ENCODE measurements at regions not wholly inside any gene's neighbourhood (a gene's known extent, or its start where the extent isn't known, plus 50 kb on each side); places are given as distances from the start of the nearest gene placed in this dataset.
A peak's percentile ranks its signal among the peaks of the same experiment; 100 is the strongest.

DNA sequence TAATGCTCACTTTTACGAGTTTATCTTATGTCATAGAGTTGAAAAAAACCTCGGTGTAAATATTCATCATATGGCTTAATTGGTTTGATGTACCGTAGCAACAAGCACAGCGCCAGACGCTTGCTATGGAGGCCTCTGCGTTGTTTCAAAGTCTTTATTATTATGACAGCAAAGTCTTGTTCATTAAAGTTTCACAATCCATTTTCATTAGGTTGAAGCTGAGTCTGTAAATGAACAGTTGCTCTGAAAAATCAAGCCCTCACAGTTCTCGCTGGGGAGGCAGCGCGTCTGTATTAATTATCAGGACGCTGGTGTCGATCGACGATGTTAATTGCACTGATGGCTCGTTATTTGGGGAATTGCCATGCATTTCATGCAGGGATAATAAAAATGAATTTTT is 185.6 kb downstream of the INSC start:
- no peak for DNase-seq
- TF ChIP-seq POLR2A (IDR thresholded peaks at IDR 0.05; ENCODE audit: low read length) (no peak), GATA1 (IDR thresholded peaks at IDR 0.05; ENCODE audit: low read depth, low read length) (no peak)

DNA sequence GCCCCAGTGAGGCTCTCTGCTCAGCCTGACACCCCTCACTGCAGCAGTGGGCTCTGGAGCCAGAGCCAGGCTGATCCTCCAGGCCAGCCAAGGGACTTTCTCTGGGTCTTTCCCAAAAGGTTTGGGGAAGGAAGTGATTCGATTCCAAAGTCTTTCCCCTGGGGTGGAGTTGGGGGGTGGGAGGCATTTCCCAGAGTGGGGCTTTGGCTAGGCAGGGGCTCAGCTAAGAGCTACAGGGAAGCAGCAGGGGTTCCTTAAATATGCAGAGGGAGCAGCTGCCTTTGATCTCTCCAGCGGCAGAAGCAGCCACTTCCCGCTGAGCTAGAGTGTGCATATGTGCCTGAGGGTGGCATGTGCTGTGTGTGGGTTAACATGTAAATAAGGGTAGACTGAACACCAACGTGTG is 192.9 kb downstream of the INSC start:
- TF ChIP-seq POLR2A (IDR thresholded peaks at IDR 0.05; ENCODE audit: low read length) = no peak
- TF ChIP-seq GATA1 (IDR thresholded peaks at IDR 0.05; ENCODE audit: low read depth, low read length) = no peak

DNA sequence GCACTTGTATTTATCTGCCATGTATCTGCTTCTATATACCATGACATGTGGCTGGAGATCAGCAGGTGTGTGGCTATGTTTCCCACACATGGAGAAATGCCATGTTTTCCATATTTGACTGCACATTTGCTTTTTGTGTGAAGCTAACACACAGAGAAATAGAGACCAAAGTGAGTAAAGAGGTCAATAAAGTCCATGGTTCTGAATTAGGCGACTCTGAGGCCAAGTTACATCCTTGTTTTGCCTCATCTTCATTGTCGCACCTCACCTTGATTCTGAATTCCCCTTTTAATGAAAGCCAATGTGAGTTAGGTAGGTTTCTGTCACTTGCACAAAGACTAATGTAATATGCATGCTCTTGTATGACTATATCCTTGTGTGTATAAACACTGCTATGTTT is 194.1 kb downstream of the INSC start:
- no peak for TF ChIP-seq GATA1 (IDR thresholded peaks at IDR 0.05; ENCODE audit: low read depth, low read length)
- no peak for TF ChIP-seq POLR2A (IDR thresholded peaks at IDR 0.05; ENCODE audit: low read length)
- DNase-seq = no peak

More for the DNA sequence above, 192.9 kb downstream of the INSC start:
- DNase-seq = no peak

DNA sequence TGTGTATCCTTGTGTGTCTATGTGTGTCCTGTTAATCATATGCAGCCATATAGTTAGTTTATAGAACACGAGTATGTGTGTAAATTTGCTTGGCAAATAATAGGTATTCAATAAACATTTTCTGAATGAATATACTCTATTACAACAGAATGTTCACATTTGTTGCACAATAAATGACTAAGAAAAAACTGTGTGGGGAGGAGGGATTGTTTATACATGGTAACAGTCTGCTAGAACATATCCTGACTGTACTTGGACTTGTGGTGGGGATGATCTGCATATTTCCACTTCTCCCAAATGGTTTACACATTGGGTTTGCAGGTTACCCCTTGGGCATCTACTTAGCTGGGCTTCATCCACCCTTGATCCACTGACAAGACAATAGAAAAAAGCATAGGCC is 194.6 kb downstream of the INSC start:
- no peak for TF ChIP-seq GATA1 (IDR thresholded peaks at IDR 0.05; ENCODE audit: low read depth, low read length)
- no peak for TF ChIP-seq POLR2A (IDR thresholded peaks at IDR 0.05; ENCODE audit: low read length)
- no peak for DNase-seq

DNA sequence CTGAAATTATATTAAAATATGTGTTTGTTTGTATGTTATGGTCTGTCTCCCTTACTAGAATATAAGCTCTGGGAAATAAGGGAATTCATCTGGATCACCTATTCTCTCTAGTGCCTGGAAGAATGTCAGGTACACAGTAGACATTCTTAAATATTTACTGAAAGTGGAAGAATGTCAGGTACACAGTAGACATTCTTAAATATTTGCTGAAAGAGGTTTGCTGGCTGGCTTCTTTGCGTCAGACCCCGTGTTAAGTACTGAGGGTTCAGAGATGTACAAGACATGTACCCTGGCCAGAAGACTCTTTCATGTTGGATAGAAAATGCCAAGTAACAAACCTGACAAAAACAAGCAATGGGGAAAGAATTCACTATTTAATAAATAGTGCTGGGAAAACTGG is 199.1 kb downstream of the INSC start:
- TF ChIP-seq GATA1 (IDR thresholded peaks at IDR 0.05; ENCODE audit: low read depth, low read length) (no peak), POLR2A (IDR thresholded peaks at IDR 0.05; ENCODE audit: low read length) (no peak)
- no peak for DNase-seq

DNA sequence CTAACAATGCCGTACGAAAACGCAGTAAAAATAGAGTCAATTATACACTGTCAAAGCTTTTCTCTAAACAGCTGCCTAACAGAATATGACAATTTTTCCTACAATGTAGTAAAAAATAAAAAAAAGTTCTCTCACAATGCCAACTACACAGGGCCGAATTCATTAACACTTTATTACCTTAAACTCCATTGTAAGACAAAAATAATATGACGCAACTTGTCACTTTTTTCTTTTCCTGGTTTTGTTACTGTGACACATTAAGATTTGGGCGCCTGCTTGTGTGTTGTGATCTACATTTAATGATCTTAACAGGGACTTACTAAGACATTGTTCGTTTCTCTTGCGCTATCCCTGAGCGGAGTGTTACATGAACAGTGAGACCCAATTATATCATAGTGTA is 204.1 kb downstream of the INSC start:
- DNase-seq = no peak
- TF ChIP-seq POLR2A (IDR thresholded peaks at IDR 0.05; ENCODE audit: low read length) (no peak), GATA1 (IDR thresholded peaks at IDR 0.05; ENCODE audit: low read depth, low read length) (no peak)

DNA sequence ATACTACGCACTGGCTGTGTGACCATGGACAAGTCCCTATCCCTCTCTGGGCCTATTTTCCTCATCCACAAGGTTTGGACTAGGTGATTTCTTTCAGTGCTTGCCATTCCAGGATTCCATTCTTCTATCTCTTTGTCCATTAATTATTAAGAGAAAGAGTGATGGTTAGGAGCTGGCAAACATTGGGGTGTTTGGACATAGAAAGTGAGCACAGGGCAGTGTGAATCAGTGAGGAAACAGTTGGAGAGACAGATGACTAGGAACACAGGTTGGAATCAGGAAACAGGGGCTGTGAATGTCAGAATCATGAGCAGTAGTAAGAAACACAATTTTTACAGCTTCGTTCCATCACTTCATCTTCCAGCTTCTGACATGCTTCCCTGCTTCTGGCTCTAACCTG is 211.8 kb downstream of the INSC start:
- no peak for TF ChIP-seq GATA1 (IDR thresholded peaks at IDR 0.05; ENCODE audit: low read depth, low read length)
- TF ChIP-seq POLR2A (IDR thresholded peaks at IDR 0.05; ENCODE audit: low read length) = no peak
- no peak for DNase-seq

DNA sequence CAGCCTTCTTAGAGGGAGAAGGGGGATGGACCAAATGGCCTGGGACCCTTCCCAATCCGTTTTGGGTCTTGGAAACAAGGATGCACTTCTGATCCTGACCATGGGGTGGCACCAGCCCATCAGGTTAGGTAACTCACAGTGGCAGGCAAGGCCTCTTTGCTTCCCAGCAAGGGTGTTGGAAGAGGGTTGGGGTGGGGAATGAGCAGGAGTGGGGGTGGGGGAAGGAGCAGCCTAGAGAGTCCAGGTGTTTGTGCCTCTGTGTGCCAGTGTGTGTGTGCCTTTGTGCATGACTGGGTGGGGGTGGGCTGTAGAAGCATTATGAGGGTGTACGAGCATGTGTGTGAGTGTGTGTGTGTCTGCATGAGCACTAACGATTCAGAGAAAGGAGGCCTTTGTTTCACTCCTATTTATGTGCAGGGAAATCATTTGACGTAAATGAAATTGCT is 213.1 kb downstream of the INSC start:
- TF ChIP-seq GATA1 (IDR thresholded peaks at IDR 0.05; ENCODE audit: low read depth, low read length) = no peak
- TF ChIP-seq POLR2A (IDR thresholded peaks at IDR 0.05; ENCODE audit: low read length) = no peak
- peak; percentile 2 to 32 for DNase-seq

DNA sequence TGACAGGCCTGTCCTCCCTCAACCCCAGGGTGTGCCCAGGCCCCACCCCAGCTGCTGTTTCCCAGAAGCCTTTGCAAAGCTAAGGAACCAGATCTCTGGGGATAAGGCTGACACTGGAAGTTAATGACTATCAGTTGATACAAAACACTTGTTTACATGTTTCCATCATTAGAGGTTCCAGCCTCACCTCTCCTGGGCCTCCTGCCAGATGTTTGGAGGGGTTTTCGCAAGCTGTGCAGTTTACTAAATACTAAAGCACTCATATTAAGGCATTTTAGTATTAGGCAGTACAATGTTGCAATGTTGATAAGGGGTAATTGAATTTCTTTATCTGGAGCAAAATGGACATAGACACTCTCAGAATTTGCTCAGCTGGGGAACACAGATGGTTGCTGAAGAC is 218.7 kb downstream of the INSC start:
- no peak for DNase-seq
- TF ChIP-seq POLR2A (IDR thresholded peaks at IDR 0.05; ENCODE audit: low read length) = no peak
- TF ChIP-seq GATA1 (IDR thresholded peaks at IDR 0.05; ENCODE audit: low read depth, low read length) = no peak

DNA sequence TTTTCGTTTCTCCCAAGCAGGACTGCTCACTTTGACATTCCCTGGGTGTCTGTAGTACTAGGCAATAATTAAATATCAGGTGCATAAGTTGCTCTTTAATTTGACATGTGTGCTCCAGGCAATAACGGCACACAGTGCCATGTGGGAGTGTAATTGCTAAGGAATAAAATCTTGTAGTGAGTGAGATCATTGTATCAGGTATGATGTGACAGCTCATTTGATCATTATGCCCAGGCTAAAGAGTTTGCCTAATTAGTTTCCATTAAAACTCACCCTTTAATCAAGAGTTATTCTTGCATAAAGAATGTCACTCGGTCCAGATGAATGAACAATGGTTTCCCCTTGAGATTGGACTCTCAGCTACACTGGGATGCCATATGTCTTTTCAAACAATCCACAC is 220.0 kb downstream of the INSC start:
- DNase-seq = no peak
- no peak for TF ChIP-seq POLR2A (IDR thresholded peaks at IDR 0.05; ENCODE audit: low read length)
- TF ChIP-seq GATA1 (IDR thresholded peaks at IDR 0.05; ENCODE audit: low read depth, low read length) = no peak

DNA sequence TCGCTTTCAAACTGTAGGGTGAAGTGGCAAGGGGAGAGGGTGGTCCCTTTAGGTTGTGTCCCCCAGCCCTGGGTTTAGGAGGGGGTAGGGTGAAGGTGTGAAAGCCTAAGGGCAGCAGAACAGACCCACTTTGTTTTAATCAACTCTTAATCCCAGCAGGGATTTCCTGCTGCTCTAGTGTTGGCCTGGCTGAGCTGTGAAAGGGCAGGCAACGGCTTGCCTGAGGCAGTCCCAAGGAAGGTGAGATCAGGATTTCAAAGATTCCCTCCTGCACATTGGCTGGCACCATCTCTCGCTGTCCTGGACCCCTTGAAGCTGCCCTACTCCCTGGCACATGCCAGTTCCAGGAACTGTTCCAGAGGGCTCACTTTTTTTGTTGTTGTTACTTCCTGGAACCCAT is 221.3 kb downstream of the INSC start:
- no peak for DNase-seq
- TF ChIP-seq GATA1 (IDR thresholded peaks at IDR 0.05; ENCODE audit: low read depth, low read length) (no peak), POLR2A (IDR thresholded peaks at IDR 0.05; ENCODE audit: low read length) (no peak)

DNA sequence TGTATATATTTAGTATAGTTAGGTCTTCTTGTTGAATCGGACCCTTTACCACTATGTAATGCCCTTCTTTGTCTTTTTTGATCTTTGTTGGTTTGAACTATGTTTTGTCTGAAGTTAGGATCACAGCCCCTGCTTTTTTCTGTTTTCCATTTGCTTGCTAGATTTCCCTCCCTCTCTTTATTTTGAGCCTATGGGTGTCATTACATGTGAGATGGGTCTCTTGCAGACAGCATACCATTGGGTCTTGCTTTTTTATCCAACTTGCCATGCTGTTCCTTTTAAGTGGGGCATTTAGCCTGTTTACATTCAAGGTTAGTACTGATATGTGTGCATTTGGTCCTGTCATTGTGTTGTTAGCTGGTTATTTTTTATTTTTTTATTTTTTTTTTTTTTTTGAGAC is 224.6 kb downstream of the INSC start:
- no peak for TF ChIP-seq POLR2A (IDR thresholded peaks at IDR 0.05; ENCODE audit: low read length)
- TF ChIP-seq GATA1 (IDR thresholded peaks at IDR 0.05; ENCODE audit: low read depth, low read length) = no peak
- DNase-seq = no peak

DNA sequence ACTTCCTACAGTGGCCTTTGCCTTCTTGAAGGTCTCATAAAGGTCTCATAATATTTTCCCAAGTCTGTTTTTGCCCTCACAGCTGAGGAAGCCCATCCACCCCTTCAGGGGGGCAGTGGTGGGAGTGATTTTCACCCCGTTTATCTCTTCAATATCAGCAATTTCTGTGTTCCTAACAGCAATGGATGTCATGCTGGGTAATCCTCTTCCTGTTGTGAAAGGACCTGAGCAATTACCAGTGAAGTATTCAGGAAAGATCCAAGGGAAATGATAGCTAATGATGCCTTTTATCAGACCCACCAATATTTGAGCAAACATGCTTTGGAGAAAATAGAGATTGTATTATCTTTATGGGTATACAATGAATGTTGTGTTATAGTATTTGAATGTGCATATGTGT is 226.9 kb downstream of the INSC start:
- TF ChIP-seq GATA1 (IDR thresholded peaks at IDR 0.05; ENCODE audit: low read depth, low read length) (no peak), POLR2A (IDR thresholded peaks at IDR 0.05; ENCODE audit: low read length) (no peak)

DNA sequence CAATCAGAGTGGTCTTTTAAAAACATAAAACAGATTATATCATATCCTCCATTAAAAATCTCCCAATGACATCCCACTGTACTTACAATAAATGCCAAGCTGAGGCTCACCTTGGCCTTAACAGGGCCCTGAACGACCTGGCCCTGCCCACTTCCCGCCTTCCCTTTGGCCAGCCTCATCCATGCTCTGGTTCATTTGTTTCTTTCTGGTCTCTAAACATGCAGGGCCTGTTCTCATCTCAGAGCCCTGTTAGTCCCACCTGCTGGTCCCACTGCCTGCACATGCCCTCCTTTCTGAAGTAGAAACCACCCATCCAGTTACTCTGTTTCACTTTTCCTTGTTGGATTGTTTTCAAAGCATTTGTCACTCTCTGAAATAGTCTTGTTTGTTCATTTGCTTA is 227.4 kb downstream of the INSC start:
- TF ChIP-seq POLR2A (IDR thresholded peaks at IDR 0.05; ENCODE audit: low read length) (no peak), GATA1 (IDR thresholded peaks at IDR 0.05; ENCODE audit: low read depth, low read length) (no peak)
- no peak for DNase-seq

More for the DNA sequence above, 226.9 kb downstream of the INSC start:
- no peak for DNase-seq

DNA sequence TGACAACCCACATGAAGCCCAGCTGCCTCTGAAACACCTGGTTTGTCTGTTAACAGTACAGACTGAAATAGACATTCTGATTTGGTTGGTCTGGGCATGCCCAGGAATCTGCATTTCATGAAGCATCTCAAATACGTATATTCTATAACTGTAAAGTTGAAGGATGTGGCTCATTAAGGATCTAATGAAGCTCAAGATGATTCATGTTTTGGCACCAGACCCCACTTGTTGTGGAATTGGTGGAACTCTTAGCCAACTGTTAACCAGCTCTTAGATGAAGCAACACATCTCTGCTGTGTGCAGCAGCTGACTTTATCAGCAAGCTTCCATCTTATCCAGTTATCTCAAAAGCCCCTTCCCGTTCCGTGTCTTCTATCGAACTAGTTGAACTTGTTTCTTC is 232.2 kb downstream of the INSC start:
- TF ChIP-seq GATA1 (IDR thresholded peaks at IDR 0.05; ENCODE audit: low read depth, low read length) (no peak), POLR2A (IDR thresholded peaks at IDR 0.05; ENCODE audit: low read length) (no peak)
- no peak for DNase-seq

All from erythroblast (primary cell).